Gastrocnemius medialis (tissue), 4 donors: ENCODE measurements at regions not wholly inside any gene's neighbourhood (a gene's known extent, or its start where the extent isn't known, plus 50 kb on each side); places are given as distances from the start of the nearest gene placed in this dataset.
A peak's percentile ranks its signal among the peaks of the same experiment; 100 is the strongest.

Source experiments
- ATAC-seq, 2 donors: fragments of 150-250 bp; one replicate each; pipeline ENCODE4 v1.9.1; 2016
- DNase-seq, 2 donors: peaks; one replicate each; pipeline ENCODE4 v3.0.0-alpha.2; 2019
- H3K27ac ChIP-seq, 4 donors: fragments of 200-600 bp; sonication (generic); 1 replicate in 1 of 4; 2 replicates in 3 of 4; pipeline ENCODE4 v1.5.1; 2016 to 2018; ENCODE audit warnings: mild to moderate bottlenecking in 2 of 4, moderate library complexity in 1 of 4
- H3K27me3 ChIP-seq, 3 donors: fragments of 200-600 bp; sonication (generic) in 2 of 3; 1 replicate in 1 of 3; 2 replicates in 2 of 3; pipeline versions ENCODE4 v1.5.1 to v1.6.0; 2016 to 2019; ENCODE audit warnings: mild to moderate bottlenecking in 1 of 3, moderate library complexity in 1 of 3
- H3K36me3 ChIP-seq, 2 donors: fragments of 200-600 bp; sonication (generic) in 1 of 2; one replicate each; pipeline ENCODE4 v1.5.1; 2017 to 2018
- H3K4me1 ChIP-seq, 2 donors: fragments of 200-600 bp; sonication (generic) in 1 of 2; one replicate each; pipeline ENCODE4 v1.5.1; 2016 to 2017; ENCODE audit warnings: mild to moderate bottlenecking in 2 of 2
- H3K4me3 ChIP-seq, 4 donors: fragments of 200-600 bp; sonication (generic) in 3 of 4; 1 replicate in 1 of 4; 2 replicates in 3 of 4; pipeline ENCODE4 v1.5.1; 2016 to 2019; ENCODE audit warnings: mild to moderate bottlenecking in 2 of 4
- H3K9me3 ChIP-seq, 3 donors: fragments of 200-600 bp; sonication (generic) in 2 of 3; 1 replicate in 1 of 3; 2 replicates in 2 of 3; pipeline ENCODE4 v1.5.1; 2016 to 2019
- CTCF ChIP-seq, 5 experiments: fragments of 450-650 bp in 3 of 5; fragments of 200-600 bp in 2 of 5; sonication (generic) in 2 of 5; IDR thresholded peaks in 4 of 5; conservative IDR thresholded peaks in 1 of 5; 1 replicate in 4 of 5; 2 replicates in 1 of 5; pipeline ENCODE4 v1.5.1; 2016 to 2019; ENCODE audit warnings: antibody characterized with exemption in 5 of 5, mild to moderate bottlenecking in 3 of 5, moderate library complexity in 3 of 5
- POLR2A ChIP-seq, 2 donors: fragments of 450-650 bp; IDR thresholded peaks; one replicate each; pipeline ENCODE4 v1.6.1; 2017; ENCODE audit warnings: antibody characterized with exemption in 2 of 2, mild to moderate bottlenecking in 2 of 2, moderate library complexity in 2 of 2
- in situ Hi-C, 4 donors: fragments of 200-750 bp; cut with MboI; loops; one replicate each; pipeline versions ENCODE4 v1.15.0 to v1.8.0; 2017; ENCODE audit warnings: low sequenced_read_pairs in 4 of 4
- intact Hi-C: fragments of 100-400 bp; cut with DNase I; formaldehyde crosslinking; loops from one replicate; pipeline ENCODE4 v1.15.1; 2023; ENCODE audit warnings: low total_unique reads

- no peaks in the 10 kb centered on the region for H3K27me3 ChIP-seq
- no peaks in the 10 kb centered on the region for H3K4me1 ChIP-seq
- DNase-seq (peak; percentile 17 to 30), ATAC-seq (peak; percentile 85 to 86)
- H3K27ac ChIP-seq, result no peak overlapping the region
- no peaks in the 10 kb centered on the region for H3K36me3 ChIP-seq
- no peaks in the 10 kb centered on the region for H3K9me3 ChIP-seq
- intact Hi-C loops (loop anchor here (1.0 to 5.0 kb wide), 2 partner anchors 87 to 135 kb away; partner anchors contain the start of gene LANCL2), in situ Hi-C loops (loop anchor here in 2 of 4 donors (5.0 to 25.0 kb wide), 2 partner anchors 137 to 307 kb away; no protein-coding TSS in a partner anchor)
- TF ChIP-seq CTCF (IDR thresholded peaks at IDR 0.05 in 4 of 5, conservative IDR thresholded peaks at IDR 0.05 in 1 of 5) (peak; percentile 51 to 73 (median 66)), POLR2A (IDR thresholded peaks at IDR 0.05) (no peak)
- H3K4me3 ChIP-seq, result no peak overlapping the region
Measured at GRCh38 chr7:55280031-55280454, 85.1 kb upstream of the LANCL2 start.

- H3K27ac ChIP-seq, result no peak overlapping the region
- no peaks in the 10 kb centered on the region for H3K4me1 ChIP-seq
- H3K4me3 ChIP-seq, result no peak overlapping the region
- in situ Hi-C loops (loop anchor here in 1 of 4 donors (25.0 kb wide), 1 partner anchor 302 kb away; no protein-coding TSS in a partner anchor), intact Hi-C loops (no loop called here)
- TF ChIP-seq POLR2A (IDR thresholded peaks at IDR 0.05) (no peak), CTCF (IDR thresholded peaks at IDR 0.05 in 4 of 5, conservative IDR thresholded peaks at IDR 0.05 in 1 of 5) (no peak)
- no peaks in the 10 kb centered on the region for H3K9me3 ChIP-seq
- no peak for ATAC-seq
- no peaks in the 10 kb centered on the region for H3K36me3 ChIP-seq
- no peaks in the 10 kb centered on the region for H3K27me3 ChIP-seq
- DNase-seq, result no peak
Measured at GRCh38 chr7:55285665-55286064, 79.5 kb upstream of the LANCL2 start.

- Histone ChIP-seq H3K4me3 (no peak overlapping the region), H3K36me3 (no peaks in the 10 kb centered on the region), H3K27ac (no peak overlapping the region), H3K4me1 (no peaks in the 10 kb centered on the region), H3K9me3 (no peaks in the 10 kb centered on the region), H3K27me3 (no peaks in the 10 kb centered on the region)
- TF ChIP-seq POLR2A (IDR thresholded peaks at IDR 0.05), result no peak
- no peak for TF ChIP-seq CTCF (IDR thresholded peaks at IDR 0.05 in 4 of 5, conservative IDR thresholded peaks at IDR 0.05 in 1 of 5)
- in situ Hi-C loops (loop anchor here in 1 of 4 donors (25.0 kb wide), 1 partner anchor 301 kb away; no protein-coding TSS in a partner anchor), intact Hi-C loops (no loop called here)
- DNase-seq (no peak), ATAC-seq (no peak)
Measured at GRCh38 chr7:55286666-55287065, 78.5 kb upstream of the LANCL2 start.

GRCh38 chr7:55288070-55288824 lies 76.9 kb upstream of the LANCL2 start:
- in situ Hi-C loops, result loop anchor here in 1 of 4 donors (25.0 kb wide), 1 partner anchor 299 kb away; no protein-coding TSS in a partner anchor
- no peaks in the 10 kb centered on the region for H3K9me3 ChIP-seq
- no peak for ATAC-seq
- intact Hi-C loops, result no loop called here
- no peak for DNase-seq
- H3K36me3 ChIP-seq, result no peaks in the 10 kb centered on the region
- no peaks in the 10 kb centered on the region for H3K4me1 ChIP-seq
- no peak for TF ChIP-seq POLR2A (IDR thresholded peaks at IDR 0.05)
- TF ChIP-seq CTCF (IDR thresholded peaks at IDR 0.05 in 4 of 5, conservative IDR thresholded peaks at IDR 0.05 in 1 of 5), result no peak
- no peaks in the 10 kb centered on the region for H3K27me3 ChIP-seq
- H3K27ac ChIP-seq, result no peak overlapping the region
- no peak overlapping the region for H3K4me3 ChIP-seq
